Activated CD4-positive, alpha-beta T cell treated with anti-CD3 and anti-CD28 coated beads, Interleukin-2, amount 50 U/mL, for 16 hours (primary cell): ENCODE measurements at regions not wholly inside any gene's neighbourhood (a gene's known extent, or its start where the extent isn't known, plus 50 kb on each side); places are given as distances from the start of the nearest gene placed in this dataset.
"Not testable (repeated sequence)": the region's sequence is repeated elsewhere in the genome, so short reads cannot be mapped to it uniquely, and the experiment has no call there.

Experiments used
- DNase-seq: peaks from one replicate; pipeline ENCODE4 v3.0.0-alpha.2; 2020

DNA sequence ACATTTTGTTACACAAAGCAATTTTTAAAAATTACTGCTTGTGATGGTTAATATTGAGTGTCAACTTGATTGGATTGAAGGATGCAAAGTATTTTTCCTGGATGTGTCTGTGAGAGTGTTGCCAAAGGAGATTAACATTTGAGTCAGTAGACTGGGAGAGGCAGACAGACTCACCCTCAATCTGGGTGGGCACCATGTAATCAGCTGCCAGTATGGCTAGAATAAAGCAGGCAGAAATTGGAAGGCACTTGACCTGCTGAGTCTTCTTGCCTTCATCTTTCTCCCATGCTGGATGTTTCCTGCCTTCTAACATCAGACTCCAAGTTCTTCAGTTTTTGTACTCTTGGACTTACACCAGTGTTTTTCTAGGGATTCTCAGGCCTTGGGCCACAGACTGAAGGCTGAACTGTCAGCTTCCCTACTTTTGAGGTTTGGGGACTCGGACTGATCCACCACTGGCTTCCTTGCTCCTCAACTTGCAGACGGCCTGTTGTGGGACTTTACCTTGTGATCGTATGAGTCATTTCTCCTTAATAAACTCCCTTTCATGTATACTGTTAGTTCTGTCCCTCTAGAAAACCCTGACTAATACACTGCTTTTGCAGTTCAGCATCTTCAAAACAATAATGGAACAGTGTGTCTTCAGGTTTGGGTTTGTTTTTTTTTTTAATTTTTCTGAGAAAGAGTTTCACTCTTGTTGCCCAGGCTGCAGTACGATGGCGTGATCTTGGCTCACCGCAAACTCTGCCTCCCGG is 244.1 kb upstream of the SEMA3C start:
- no peak for DNase-seq

DNA sequence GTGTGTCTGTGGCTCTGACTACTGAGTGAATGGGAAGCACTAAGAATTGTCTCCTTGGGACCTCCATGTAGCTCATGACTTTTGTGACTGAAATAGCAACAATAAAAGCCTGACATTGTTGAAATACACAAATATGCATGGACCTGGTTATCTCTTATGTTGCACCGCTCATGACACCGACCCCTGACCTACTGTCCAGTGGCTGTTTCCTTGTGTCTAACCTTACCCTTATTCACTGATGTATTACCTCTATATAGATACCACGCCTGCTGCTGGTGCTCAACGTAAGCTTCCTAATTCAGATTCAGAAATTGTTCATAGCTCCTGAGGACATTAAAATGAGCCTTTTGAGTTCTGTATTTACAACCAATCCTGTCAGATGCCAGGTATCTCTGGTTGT is 243.4 kb upstream of the SEMA3C start:
- DNase-seq = no peak

- DNase-seq = no peak
These were observed 242.7 kb upstream of the SEMA3C start for GRCh38 chr7:81161451-81162075.

- no peak for DNase-seq
These were observed 240.6 kb upstream of the SEMA3C start for GRCh38 chr7:81159402-81159801.

DNA sequence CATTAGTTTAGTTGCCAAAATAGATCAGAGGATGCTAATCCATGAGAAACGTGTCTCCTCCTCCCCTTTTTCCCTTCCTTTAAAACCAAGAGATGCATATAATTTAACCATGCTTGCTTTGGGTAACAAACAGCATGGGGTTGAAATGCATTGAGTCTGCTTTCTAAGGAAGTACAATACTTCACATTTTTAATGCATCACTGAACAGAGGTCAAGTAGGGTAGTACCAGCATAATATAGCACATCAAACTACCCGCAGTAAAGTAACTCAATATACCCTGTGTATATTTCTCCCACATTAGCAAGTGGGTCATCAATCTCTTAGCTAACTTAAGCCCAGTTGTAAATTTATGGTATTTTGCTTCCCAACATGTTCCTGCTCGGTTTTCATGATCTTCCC is 239.3 kb upstream of the SEMA3C start:
- DNase-seq = no peak

GRCh38 chr7:81155654-81156373 is 237.0 kb upstream of the SEMA3C start:
- no peak for DNase-seq

- DNase-seq = no peak
These were observed 235.7 kb upstream of the SEMA3C start for GRCh38 chr7:81154565-81154964.

- not testable (repeated sequence) for DNase-seq
These were observed 234.1 kb upstream of the SEMA3C start for GRCh38 chr7:81152925-81153324.

DNA sequence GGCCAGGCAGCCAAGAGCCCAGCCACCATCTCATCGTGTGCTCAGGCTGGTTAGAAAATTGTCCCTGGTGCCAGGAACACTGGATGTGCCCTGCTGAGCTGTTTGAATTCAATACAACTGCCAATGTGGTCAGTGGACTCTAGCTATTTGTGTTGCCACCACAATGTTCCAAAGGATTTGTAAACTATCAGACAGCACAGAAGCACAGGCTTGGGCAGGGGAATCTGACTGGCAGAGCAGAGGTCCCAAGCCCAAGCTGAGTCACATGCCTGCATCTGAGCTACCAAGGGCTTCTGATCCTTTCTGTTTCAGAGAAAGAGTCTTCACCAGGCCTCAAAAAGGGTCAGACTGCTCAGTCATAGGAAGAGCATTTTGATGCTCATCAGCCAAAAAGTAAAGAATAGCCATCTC is 232.1 kb upstream of the SEMA3C start:
- DNase-seq = no peak

DNA sequence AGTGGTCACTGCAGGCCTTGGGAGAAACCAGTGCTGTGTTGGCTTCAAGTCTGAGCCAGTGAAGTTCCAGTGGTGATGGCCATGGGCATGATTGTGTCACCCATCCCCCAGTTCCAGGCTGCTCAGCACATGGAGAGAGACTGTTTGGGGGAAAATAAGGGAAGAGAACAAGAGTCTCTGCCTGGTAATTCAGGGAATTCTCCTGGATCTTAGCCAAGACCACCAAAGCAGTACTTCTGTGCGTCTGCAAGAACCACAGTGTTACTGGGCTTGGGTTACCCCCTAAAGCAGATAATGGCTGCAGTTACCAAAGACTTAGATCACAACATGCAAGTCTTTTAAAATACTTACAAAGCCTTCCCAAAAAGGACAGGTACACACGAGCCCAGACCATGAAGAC is 225.0 kb upstream of the SEMA3C start:
- no peak for DNase-seq

DNA sequence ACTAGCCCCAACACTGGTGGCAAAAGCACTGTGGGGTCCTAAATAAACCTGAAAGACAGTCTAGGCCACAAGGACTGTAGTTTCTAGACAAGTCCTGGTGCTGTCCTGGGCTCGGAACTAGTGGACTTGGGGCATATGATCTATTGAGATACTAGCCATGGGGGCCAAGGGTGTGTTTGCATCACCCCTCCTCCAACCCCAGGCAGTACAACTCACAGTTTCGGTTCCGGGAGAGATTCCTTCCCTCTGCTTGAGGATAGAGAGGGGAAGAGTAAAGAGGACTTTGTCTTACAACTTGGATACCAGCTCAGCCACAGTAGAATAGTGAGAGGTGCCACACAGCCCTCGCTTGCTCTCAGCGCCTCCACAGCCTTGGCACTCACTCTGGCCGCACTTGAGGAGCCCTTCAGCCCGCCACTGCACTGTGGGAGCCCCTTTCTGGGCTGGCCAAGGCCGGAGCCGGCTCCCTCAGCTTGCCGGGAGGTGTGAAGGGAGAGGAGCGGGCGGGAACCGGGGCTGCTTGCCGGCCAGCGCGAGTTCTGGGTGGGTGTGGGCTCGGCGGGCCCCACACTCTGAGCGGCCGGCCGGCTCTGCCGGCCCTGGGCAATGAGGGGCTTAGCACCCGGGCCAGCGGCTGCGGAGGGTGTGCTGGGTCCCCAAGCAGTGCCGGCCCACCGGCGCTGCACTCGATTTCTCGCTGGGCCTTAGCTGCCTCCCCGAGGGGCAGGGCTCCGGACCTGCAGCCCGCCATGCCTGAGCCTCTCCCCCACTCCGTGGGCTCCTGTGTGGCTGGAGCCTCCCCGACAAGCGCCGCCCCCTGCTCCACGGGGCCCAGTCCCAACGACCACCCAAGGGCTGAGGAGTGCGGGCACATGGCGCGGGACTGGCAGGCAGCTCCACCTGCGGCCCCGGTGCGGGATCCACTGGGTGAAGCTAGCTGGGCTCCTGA is 222.7 kb upstream of the SEMA3C start:
- not testable (repeated sequence) for DNase-seq

- DNase-seq = no peak
These were observed 221.9 kb upstream of the SEMA3C start for GRCh38 chr7:81140775-81141174.

DNA sequence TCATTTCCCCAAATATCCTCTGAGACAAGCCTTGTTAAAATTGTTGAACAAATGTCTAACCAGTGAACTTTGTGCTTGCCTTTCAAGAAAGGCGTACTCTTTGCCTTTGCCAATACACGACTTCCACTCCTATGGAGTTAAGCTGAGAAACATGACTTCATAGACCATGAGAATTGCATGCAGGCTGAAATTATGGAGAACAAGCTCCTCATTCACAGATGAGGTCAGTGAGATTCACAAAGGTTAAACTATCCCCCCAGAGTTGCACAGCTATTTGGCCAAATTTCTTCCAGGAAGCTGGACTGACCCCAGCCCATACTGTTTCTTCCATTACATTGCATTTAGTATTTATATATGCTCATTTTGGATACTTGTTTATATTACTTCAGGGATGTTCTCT is 221.4 kb upstream of the SEMA3C start:
- no peak for DNase-seq

GRCh38 chr7:81138870-81139269 is 220.0 kb upstream of the SEMA3C start:
- no peak for DNase-seq

- no peak for DNase-seq
These were observed 216.5 kb upstream of the SEMA3C start for GRCh38 chr7:81135324-81135723.

DNA sequence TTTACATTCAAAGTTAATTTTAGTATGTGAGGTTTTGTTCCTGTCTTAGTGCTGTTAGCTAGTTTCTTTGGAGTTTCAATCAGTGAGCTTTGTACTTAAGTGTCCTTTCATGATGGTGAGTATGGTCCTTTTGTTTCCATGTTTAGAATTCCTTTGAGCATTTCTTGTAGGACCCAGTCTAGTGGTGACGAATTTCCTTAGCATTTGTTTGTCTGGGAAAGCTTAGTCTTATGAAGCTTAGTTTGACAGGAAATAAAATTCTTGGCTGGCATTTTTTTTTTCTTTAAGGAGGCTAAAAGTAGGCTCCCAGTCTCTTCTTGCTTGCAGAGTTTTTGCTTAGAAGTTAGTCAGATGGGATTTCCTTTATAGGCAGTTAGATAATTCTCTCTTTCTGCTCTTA is 209.2 kb upstream of the SEMA3C start:
- DNase-seq = no peak

DNA sequence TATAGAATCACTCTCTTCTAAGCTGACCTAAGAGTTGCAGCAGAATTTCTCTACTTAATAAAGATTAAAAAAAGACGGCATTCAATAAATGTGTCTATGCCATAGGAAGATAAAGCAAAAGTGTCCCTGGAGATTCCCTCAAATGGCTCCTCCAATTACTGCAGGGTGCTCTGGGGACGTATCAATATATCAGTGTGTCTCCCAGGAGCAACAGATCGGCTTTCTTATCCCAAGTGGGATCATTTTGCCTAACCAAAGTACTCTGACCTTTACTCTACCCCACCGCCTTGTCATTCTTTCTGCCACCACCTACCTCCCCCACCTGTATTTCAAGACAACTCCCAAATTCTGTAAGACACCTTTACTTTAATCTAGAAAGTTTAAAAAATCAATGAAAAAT is 202.0 kb upstream of the SEMA3C start:
- DNase-seq = no peak

- no peak for DNase-seq
These were observed 201.3 kb upstream of the SEMA3C start for GRCh38 chr7:81120111-81120510.

DNA sequence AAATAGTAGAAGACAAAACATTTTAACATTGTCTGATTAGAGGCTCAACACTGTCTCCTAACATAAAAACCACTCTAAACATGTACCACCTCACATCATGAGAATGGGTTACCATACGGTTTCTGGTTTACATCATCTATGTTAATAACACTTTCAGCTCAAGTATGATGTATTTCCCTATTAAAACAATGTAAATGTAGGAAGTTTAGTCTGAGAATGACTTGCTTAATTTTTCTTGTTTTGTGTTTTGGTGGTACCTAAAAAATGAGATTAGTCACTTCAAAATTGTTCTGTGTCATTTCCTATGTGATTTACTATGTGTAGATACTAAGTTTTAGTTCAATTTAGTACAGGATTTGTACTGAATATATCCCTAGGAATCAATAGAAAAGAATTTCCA is 195.8 kb upstream of the SEMA3C start:
- DNase-seq = no peak

- DNase-seq = no peak
These were observed 193.9 kb upstream of the SEMA3C start for GRCh38 chr7:81112731-81113130.

DNA sequence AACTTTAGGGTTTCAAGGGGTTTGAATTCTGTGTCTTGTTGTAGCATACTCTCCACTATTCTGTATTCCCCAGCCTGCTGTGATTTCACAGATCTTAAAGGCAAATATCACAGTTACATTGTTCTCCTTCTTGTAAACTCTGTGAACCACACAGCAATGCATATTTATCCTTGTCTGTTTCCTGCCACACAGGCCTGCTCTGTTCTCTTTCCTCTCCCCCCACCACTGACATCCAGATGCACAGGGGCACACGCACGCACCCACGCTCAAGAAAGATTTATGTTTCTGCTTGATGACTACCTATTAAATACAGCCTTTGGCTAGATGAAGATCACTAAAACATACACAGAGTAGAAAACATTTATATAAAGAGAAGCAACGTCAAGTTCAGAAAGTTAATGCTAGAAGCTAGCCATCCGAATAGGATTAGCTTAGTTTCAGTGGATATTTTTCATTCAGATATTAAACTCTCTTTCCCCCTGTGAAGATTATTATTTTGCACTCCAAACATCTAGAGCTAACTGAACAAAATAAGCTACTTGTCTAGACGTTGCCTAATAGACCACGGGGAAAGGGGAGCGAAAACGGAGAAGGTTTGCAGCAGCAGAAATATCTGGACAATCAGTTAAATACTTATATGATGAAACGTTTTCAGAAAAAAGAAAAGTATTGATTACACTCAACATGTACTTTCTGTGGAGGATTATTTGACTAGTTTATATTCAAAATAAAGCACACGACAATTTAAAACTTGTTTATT is 193.1 kb upstream of the SEMA3C start:
- no peak for DNase-seq

DNA sequence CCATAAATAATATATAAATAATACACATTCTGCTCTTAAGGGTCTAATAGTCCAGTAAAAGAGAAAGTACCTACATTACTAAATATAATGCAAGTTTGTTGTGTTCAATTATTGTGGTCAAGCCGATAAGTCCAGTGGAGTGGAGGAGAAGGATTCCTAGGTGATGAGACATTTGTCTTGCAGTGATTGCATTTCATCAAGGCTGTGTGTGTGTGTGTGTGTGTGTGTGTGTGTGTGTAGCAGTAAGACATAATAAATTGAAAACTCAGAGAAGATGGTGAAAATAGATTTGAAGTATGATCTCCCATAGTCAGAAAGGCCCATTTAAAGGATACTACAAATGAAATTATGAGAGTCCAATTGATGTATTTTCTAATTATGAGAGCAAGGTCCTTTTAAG is 192.5 kb upstream of the SEMA3C start:
- no peak for DNase-seq
